Colonic mucosa (tissue), 4 donors: ENCODE measurements at regions not wholly inside any gene's neighbourhood (a gene's known extent, or its start where the extent isn't known, plus 50 kb on each side); places are given as distances from the start of the nearest gene placed in this dataset.
"Not testable (repeated sequence)": the region's sequence is repeated elsewhere in the genome, so short reads cannot be mapped to it uniquely, and the experiment has no call there.

Source experiments
- DNase-seq: peaks from one replicate; pipeline ENCODE4 v3.0.0-alpha.2; 2020
- H3K27ac ChIP-seq: fragments of 200-600 bp; one replicate; pipeline ENCODE4 v1.8.0; 2021
- H3K27me3 ChIP-seq: fragments of 200-600 bp; one replicate; pipeline ENCODE4 v1.8.0; 2021
- H3K36me3 ChIP-seq: fragments of 200-600 bp; one replicate; pipeline ENCODE4 v1.8.0; 2021
- H3K4me1 ChIP-seq: fragments of 200-600 bp; one replicate; pipeline ENCODE4 v1.8.0; 2021; ENCODE audit warnings: mild to moderate bottlenecking
- H3K4me3 ChIP-seq: fragments of 200-600 bp; one replicate; pipeline ENCODE4 v1.8.0; 2021
- H3K9ac ChIP-seq, 2 donors: one replicate each; pipeline ENCODE4 v1.7.0; 2013; ENCODE audit warnings: control low read depth in 2 of 2, low read depth in 2 of 2, low read length in 2 of 2
- H3K9me3 ChIP-seq: fragments of 200-600 bp; one replicate; pipeline ENCODE4 v1.8.0; 2021
- intact Hi-C: fragments of 100-400 bp; cut with DNase I; formaldehyde crosslinking; loops from one replicate; pipeline ENCODE4 v1.14.1; 2022
- TF ChIP-seq, protein P1 (sequence below): fragments of 200-600 bp; IDR thresholded peaks from one replicate; pipeline ENCODE4 v1.8.0; 2022; ENCODE audit warnings: antibody characterized with exemption, mild to moderate bottlenecking
- donor health status: healthy.
- donor health status: DM: no; HTN: no; CAD: no.
- donor health status: DM: no; HTN: no; CAD: no.

DNA sequence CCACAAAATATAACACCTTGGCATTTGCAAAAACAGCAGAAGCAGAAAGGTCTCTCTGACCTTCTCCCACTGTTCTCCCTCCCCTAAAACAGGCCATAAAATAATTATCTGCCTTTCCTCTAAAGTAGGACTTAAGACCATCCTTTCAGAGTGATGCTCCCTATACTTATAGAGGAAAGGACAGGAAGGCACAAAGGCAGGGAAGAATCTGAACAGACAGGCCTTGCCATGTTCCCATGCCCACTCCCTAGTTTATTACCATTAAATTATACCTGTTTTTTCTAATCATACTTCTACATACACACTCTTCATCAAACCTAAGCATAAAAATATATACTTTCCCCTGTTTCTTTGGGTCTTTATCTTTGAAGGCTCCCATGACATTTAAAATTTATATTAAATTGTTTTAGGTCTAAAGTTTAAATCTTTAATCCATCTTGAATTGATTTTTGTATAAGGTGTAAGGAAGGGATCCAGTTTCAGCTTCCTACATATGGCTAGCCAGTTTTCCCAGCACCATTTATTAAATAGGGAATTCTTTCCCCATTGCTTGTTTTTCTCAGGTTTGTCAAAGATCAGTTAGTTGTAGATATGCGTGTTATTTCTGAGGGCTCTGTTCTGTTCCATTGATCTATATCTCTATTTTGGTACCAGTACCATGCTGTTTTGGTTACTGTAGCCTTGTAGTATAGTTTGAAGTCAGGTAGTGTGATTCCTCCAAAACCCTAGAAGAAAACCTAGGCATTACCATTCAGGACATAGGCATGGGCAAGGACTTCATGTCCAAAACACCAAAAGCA lies 755.8 kb upstream of the ADGRB3 start:
- intact Hi-C loops, H3K9ac ChIP-seq, H3K27me3 ChIP-seq, H3K4me3 ChIP-seq, H3K36me3 ChIP-seq, DNase-seq, H3K27ac ChIP-seq, H3K9me3 ChIP-seq, H3K4me1 ChIP-seq: not testable (repeated sequence)

DNA sequence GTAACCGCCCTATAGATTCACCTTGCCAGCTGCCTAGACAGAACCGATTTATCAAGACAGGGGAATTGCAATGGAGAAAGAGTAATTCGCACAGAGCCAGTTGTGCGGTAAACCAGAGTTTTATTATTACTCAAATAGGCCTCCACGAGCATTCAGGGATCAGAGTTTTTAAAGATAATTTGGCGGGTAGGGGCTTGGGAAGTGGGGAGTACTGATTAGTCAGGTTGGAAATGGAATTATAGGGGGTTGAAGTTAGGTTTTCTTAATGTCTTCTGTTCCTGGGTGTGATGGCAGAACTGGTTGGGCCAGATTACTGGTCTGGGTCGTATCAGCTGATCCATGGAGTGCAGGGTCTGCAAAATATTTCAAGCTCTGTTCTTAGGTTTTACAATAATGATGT lies 756.9 kb upstream of the ADGRB3 start:
- DNase-seq, H3K9me3 ChIP-seq, H3K27me3 ChIP-seq, intact Hi-C loops, H3K36me3 ChIP-seq, H3K4me3 ChIP-seq, H3K27ac ChIP-seq, H3K4me1 ChIP-seq, H3K9ac ChIP-seq: not testable (repeated sequence)

DNA sequence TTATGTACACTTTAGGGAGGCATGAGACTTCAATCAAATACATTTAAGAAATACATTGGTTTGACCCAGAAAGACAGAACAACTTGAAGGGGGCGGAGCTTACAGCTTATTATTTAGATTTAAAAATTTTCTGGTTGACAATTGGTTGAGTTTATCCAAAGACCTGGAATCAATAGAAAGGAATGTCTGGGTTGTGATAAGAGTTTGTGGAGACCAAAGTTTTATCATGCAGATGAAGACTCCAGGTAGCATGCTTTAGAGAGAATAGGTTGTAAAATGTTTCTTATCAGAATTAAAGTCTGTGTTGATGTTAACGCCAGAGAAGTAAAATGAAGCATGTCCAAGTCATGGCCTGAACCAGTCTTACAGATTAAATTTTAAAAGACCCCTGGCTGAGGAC lies 757.8 kb upstream of the ADGRB3 start:
- Histone ChIP-seq H3K9ac (no peak overlapping the region), H3K4me3 (no peak overlapping the region), H3K36me3 (no peaks in the 10 kb centered on the region), H3K4me1 (no peaks in the 10 kb centered on the region), H3K9me3 (no peaks in the 10 kb centered on the region), H3K27ac (no peak overlapping the region), H3K27me3 (no peaks in the 10 kb centered on the region)
- no peak for DNase-seq
- intact Hi-C loops: no loop called here
- TF ChIP-seq, protein P1, sequence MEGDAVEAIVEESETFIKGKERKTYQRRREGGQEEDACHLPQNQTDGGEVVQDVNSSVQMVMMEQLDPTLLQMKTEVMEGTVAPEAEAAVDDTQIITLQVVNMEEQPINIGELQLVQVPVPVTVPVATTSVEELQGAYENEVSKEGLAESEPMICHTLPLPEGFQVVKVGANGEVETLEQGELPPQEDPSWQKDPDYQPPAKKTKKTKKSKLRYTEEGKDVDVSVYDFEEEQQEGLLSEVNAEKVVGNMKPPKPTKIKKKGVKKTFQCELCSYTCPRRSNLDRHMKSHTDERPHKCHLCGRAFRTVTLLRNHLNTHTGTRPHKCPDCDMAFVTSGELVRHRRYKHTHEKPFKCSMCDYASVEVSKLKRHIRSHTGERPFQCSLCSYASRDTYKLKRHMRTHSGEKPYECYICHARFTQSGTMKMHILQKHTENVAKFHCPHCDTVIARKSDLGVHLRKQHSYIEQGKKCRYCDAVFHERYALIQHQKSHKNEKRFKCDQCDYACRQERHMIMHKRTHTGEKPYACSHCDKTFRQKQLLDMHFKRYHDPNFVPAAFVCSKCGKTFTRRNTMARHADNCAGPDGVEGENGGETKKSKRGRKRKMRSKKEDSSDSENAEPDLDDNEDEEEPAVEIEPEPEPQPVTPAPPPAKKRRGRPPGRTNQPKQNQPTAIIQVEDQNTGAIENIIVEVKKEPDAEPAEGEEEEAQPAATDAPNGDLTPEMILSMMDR: no peak

DNA sequence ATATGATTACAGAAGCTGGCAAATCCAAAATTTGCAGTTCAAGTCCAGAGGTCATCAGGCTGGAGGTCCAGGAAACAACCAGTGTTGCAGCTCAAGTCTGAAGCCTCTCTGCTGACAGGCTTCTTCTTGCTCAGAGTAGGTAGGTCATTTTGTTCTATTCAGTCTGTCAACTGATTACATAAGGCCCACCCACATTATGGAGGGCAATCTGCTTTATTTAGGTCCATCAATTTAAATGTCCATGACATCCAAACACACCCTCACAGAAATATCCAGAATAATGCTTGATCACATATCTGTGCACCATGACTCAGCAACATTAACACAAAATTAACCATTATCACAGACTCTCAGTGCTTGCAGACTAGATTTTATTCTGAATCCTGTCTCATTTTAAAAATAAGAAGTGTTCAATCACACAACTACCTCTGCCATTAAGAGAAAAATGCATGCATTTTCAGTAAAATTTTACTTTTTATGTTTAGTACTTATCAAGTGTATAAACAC lies 759.2 kb upstream of the ADGRB3 start:
- intact Hi-C loops: no loop called here
- TF ChIP-seq, protein P1: no peak
- H3K36me3 ChIP-seq: no peaks in the 10 kb centered on the region

DNA sequence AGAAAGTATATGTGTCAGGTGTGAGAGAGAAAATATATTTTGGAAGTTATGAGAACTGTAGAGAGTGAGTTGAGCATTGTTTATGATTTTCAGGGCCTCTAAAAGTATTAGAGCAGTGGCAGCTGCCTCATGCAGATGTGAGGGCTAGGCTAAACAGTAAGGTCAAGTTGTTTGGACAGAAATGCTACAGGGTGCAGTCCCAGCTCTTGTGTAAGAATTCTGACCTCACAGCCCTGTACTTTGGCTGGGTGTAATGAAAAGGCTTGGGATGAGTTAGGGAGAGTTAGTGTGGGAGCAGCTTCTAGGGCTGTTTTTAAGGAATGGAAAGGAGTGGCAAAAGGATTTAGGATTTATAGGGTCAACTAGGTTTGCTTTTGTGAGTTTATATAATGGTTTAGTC lies 764.8 kb upstream of the ADGRB3 start:
- intact Hi-C loops: no loop called here

More for the DNA sequence above, 759.2 kb upstream of the ADGRB3 start:
- no peak overlapping the region for H3K27ac ChIP-seq
- no peak overlapping the region for H3K4me3 ChIP-seq
- H3K9ac ChIP-seq: no peak overlapping the region
- H3K27me3 ChIP-seq: no peaks in the 10 kb centered on the region
- no peaks in the 10 kb centered on the region for H3K4me1 ChIP-seq
- no peaks in the 10 kb centered on the region for H3K9me3 ChIP-seq
- DNase-seq: no peak

DNA sequence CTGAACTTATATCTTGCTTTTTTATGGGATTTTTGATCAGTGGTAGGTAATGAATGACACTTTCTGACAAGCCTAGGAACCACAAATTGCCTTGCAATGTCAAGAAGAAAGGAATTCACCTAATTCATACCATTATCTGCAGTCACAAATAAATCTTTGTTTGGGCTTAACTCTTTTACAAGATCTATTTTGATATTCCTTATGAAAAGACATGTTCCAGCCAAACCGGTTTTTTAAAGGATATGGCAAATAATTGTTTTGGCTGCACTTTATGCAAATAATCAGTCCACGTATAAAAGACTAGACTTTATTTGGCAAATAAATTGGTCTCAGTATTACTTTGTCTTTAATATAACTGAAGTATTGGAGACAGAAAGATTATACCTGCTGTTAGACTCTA lies 771.7 kb upstream of the ADGRB3 start:
- DNase-seq: no peak
- Histone ChIP-seq H3K4me3 (no peak overlapping the region), H3K4me1 (no peaks in the 10 kb centered on the region), H3K36me3 (no peaks in the 10 kb centered on the region), H3K27me3 (no peaks in the 10 kb centered on the region), H3K27ac (no peak overlapping the region), H3K9me3 (no peaks in the 10 kb centered on the region), H3K9ac (no peak overlapping the region)
- TF ChIP-seq, protein P1: no peak
- intact Hi-C loops: no loop called here

More for the DNA sequence above, 764.8 kb upstream of the ADGRB3 start:
- Histone ChIP-seq H3K4me3 (no peak overlapping the region), H3K36me3 (no peaks in the 10 kb centered on the region), H3K27me3 (no peaks in the 10 kb centered on the region), H3K9me3 (no peaks in the 10 kb centered on the region), H3K4me1 (no peaks in the 10 kb centered on the region), H3K27ac (no peak overlapping the region), H3K9ac (no peak overlapping the region)
- DNase-seq: no peak
- TF ChIP-seq, protein P1: no peak
